GM12872 (cell line): ENCODE measurements at regions not wholly inside any gene's neighbourhood (a gene's known extent, or its start where the extent isn't known, plus 50 kb on each side); places are given as distances from the start of the nearest gene placed in this dataset.

Source experiments
- CTCF ChIP-seq: IDR thresholded peaks from 3 replicates; pipeline ENCODE4 v1.5.1; 2011; ENCODE audit warnings: low read depth, mild to moderate bottlenecking, low read length, moderate library complexity; ENCODE audit not compliant: insufficient read depth

GRCh38 chr13:62234780-62235440 lies 819.3 kb upstream of the PCDH20 start:
- TF ChIP-seq CTCF = no peak

DNA sequence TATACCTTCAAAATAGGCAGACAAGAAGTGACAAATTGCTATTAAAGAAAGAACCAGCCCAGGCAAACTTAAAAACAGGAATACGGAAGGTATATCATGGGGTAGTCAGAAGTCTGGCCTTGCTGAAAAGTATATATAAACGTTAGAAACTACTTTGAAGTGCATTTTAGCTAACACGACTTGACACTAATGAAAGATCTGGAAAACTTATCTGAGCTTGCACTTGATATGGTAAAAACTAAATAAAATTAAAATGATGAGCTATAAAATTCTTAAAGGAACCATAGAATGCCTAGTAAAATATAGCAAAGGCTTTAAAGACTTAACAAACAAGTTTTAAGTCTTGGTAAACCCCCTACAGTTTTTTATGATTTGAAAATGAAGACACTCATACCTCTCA lies 795.3 kb upstream of the PCDH20 start:
- no peak for TF ChIP-seq CTCF

- no peak for TF ChIP-seq CTCF
Measured at GRCh38 chr13:62209529-62209928, 793.9 kb upstream of the PCDH20 start.

DNA sequence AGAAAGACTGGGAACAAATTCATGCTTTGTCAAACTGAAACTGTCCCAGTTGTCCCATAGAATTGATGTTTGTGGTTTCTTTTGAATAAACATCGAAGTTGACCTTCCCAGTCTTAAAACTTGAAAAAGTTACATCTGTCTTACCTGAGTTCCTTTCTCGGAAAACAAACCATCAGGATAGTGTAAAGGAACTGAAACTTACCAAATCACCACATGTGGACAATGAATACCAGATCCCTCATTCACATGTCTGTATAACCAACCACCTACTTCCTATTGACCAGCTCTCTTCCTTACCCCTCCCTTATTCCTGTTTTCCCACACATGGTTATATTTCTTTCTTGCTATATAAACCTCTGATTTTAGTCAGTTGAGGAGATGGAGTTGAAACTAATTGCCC lies 791.7 kb upstream of the PCDH20 start:
- TF ChIP-seq CTCF = no peak

- TF ChIP-seq CTCF = no peak
Measured at GRCh38 chr13:62206165-62206564, 790.5 kb upstream of the PCDH20 start.

GRCh38 chr13:62205273-62205672 lies 789.6 kb upstream of the PCDH20 start:
- no peak for TF ChIP-seq CTCF

DNA sequence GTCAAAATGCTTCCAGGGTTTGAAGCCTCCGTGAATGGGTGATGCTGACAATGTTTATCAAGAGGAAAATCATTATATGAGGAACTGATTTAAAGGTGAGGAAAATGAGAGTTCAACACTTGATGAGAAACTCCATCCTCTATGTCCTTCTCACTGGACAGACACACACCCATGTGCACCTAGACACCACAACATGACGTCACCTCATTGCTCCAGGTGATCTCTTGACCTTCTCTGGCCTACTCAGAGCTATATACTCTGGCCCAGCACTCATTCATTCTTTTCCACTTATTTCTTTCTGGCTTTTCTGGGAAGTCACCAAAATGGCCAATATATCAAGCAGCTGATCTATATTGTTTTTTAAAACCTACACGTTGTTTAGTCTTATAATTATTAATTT lies 778.7 kb upstream of the PCDH20 start:
- no peak for TF ChIP-seq CTCF
